ENCODE measurements at regions not wholly inside any gene's neighbourhood (a gene's known extent, or its start where the extent isn't known, plus 50 kb on each side); places are given as distances from the start of the nearest gene placed in this dataset.
"Not testable (repeated sequence)": the region's sequence is repeated elsewhere in the genome, so short reads cannot be mapped to it uniquely, and the experiment has no call there.

DNA sequence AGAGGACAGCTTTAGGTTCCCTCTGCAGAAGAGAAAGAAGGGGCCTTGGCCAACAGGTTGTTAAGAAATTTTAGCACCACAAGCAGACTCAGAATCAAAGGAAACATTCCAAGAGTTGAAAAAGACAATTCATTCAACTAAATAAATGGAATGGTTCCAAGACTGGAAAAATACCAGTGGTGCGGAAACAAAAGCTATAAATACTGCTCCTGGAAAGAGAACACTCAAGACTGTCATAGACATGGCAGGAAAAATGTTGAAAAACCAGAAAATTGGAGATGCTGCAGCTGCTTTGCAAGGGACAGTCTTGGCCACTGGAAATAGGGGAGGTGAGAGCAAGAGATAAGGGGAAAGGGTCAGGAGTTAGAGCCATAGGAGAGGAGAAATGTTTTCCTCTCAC is 312.7 kb upstream of the CYRIA start:
- Histone ChIP-seq H3K4me3 (no peak overlapping the region), H3K9me3 (no peaks in the 10 kb centered on the region), H3K36me3 (no peaks in the 10 kb centered on the region), H3K27ac (no peak overlapping the region), H3K4me1 (no peaks in the 10 kb centered on the region), H3K27me3 (no peaks in the 10 kb centered on the region)
- DNase-seq (ENCODE audit: extremely low spot score in 2 of 2) = no peak
- TF ChIP-seq, protein P1, sequence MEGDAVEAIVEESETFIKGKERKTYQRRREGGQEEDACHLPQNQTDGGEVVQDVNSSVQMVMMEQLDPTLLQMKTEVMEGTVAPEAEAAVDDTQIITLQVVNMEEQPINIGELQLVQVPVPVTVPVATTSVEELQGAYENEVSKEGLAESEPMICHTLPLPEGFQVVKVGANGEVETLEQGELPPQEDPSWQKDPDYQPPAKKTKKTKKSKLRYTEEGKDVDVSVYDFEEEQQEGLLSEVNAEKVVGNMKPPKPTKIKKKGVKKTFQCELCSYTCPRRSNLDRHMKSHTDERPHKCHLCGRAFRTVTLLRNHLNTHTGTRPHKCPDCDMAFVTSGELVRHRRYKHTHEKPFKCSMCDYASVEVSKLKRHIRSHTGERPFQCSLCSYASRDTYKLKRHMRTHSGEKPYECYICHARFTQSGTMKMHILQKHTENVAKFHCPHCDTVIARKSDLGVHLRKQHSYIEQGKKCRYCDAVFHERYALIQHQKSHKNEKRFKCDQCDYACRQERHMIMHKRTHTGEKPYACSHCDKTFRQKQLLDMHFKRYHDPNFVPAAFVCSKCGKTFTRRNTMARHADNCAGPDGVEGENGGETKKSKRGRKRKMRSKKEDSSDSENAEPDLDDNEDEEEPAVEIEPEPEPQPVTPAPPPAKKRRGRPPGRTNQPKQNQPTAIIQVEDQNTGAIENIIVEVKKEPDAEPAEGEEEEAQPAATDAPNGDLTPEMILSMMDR (IDR thresholded peaks at IDR 0.05) = no peak
- TF ChIP-seq POLR2AphosphoS5 (IDR thresholded peaks at IDR 0.05; ENCODE audit: insufficient read depth in 1 of 2, low read depth in 1 of 2) (no peak), POLR2A (IDR thresholded peaks at IDR 0.05) (no peak)
- intact Hi-C loops (cut with DNase I) = no loop called here

DNA sequence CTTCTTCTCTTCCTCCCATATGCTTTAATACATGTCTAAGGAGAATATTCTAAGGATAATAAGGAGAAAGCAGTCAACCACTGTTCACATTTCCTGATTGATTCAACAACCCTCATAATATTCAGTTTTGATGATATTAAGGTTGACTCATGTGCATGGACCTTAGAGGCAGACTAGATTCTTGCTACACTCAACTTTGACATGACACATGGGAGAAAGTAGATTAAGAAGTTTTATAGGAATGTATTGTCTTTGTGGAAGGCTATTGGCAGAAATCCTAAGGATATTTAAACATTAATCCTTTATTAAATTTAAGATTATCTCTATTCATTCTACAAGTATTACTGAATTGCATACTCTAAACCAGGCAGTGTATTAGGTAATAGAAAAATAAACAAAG is 309.1 kb upstream of the CYRIA start:
- intact Hi-C loops (cut with DNase I) = no loop called here
- no peaks in the 10 kb centered on the region for H3K4me1 ChIP-seq
- no peak for DNase-seq (ENCODE audit: extremely low spot score in 2 of 2)
- H3K4me3 ChIP-seq = no peak overlapping the region
- no peak for TF ChIP-seq POLR2AphosphoS5 (IDR thresholded peaks at IDR 0.05; ENCODE audit: insufficient read depth in 1 of 2, low read depth in 1 of 2)
- TF ChIP-seq, protein P1 (IDR thresholded peaks at IDR 0.05) = no peak
- TF ChIP-seq POLR2A (IDR thresholded peaks at IDR 0.05) = no peak
- H3K36me3 ChIP-seq = no peaks in the 10 kb centered on the region
- no peak overlapping the region for H3K27ac ChIP-seq
- no peaks in the 10 kb centered on the region for H3K27me3 ChIP-seq
- no peaks in the 10 kb centered on the region for H3K9me3 ChIP-seq

DNA sequence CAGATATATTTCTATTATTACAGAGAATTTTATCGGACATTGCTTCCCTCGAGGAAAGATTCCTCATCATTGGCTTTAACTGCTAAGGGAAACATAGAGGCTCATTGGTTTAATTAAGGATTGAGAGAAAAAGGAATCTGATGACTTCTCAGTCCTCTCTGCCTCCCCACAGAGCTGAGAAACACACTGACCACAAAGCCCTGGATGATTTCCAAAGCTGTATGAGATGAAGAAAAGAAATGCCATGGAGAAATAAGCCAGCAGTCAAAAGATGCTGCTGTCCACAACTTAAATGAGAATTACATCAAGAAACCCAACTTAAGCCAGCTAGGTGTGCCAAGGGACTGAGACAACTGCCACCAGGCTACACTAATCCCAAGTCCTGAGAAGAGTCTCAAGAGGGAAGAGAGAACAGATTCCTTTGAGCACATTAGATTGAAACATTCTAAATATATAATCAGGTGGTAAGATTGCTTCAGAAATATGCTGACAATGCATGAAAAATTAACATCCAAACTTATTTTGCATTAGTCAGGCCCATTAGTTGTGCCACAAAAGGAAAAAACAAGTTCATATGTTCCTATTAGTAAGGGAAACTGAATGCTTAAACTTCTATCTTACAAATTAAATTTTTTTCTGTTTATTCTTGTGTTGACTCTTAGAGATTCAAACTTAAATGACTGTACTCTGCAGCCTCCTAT is 308.1 kb upstream of the CYRIA start:
- Histone ChIP-seq H3K27me3 (no peaks in the 10 kb centered on the region), H3K9me3 (no peaks in the 10 kb centered on the region), H3K4me3 (no peak overlapping the region), H3K4me1 (no peaks in the 10 kb centered on the region), H3K27ac (no peak overlapping the region), H3K36me3 (no peaks in the 10 kb centered on the region)
- no peak for DNase-seq (ENCODE audit: extremely low spot score in 2 of 2)
- TF ChIP-seq POLR2A (IDR thresholded peaks at IDR 0.05) (no peak), POLR2AphosphoS5 (IDR thresholded peaks at IDR 0.05; ENCODE audit: insufficient read depth in 1 of 2, low read depth in 1 of 2) (no peak)
- TF ChIP-seq, protein P1 (IDR thresholded peaks at IDR 0.05) = no peak
- intact Hi-C loops (cut with DNase I) = no loop called here

DNA sequence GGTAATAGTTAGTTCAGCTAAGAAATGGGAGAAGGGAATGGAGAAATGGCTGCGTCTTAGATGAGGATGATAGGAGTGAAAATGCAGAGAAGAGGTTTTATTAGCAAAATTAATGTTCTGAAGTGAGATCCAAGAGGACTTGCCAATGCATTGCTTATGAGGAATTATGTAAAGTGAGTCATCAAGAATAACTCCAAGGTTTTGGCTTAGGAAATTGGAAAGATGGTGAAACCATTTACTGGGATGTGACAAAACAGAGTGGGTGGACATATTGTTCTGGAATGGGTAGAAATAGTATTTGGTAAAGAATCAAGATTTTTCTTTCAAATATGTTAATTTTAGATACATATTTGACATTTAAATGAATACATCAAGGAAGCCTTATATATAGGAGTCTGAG is 306.6 kb upstream of the CYRIA start:
- Histone ChIP-seq H3K27ac (no peak overlapping the region), H3K27me3 (no peaks in the 10 kb centered on the region), H3K36me3 (no peaks in the 10 kb centered on the region), H3K4me1 (no peaks in the 10 kb centered on the region), H3K9me3 (no peaks in the 10 kb centered on the region), H3K4me3 (no peak overlapping the region)
- intact Hi-C loops (cut with DNase I) = no loop called here
- no peak for DNase-seq (ENCODE audit: extremely low spot score in 2 of 2)
- TF ChIP-seq, protein P1 (IDR thresholded peaks at IDR 0.05) = no peak
- TF ChIP-seq POLR2AphosphoS5 (IDR thresholded peaks at IDR 0.05; ENCODE audit: insufficient read depth in 1 of 2, low read depth in 1 of 2) (no peak), POLR2A (IDR thresholded peaks at IDR 0.05) (no peak)

DNA sequence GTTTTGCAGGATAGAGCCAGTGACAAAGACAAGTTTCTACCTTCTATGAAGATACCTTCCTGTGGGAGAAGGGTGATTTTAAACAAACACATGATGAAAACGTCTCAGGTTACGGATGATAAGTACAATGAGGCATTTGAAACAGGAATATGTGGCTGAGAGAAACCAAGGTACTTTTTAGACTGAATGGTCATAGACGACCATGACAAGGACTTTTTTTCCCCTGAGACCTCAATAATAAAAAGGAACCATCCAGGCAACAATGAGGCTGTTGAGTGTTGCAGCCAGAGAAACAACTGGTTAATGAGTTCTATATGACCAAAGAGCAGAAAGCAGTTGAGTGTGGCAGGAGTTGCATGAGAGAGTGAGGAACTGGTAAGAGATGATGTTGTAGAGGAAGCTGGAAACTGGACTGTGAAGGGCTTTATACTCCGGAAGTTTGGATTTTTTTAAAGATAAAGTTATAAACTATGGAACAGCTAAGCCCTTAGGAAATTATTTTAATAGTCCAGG is 306.1 kb upstream of the CYRIA start:
- Histone ChIP-seq H3K4me1 (no peaks in the 10 kb centered on the region), H3K27ac (no peak overlapping the region), H3K27me3 (no peaks in the 10 kb centered on the region), H3K9me3 (no peaks in the 10 kb centered on the region), H3K4me3 (no peak overlapping the region), H3K36me3 (no peaks in the 10 kb centered on the region)
- DNase-seq (ENCODE audit: extremely low spot score in 2 of 2) = no peak
- TF ChIP-seq POLR2A (IDR thresholded peaks at IDR 0.05) = no peak
- TF ChIP-seq, protein P1 (IDR thresholded peaks at IDR 0.05) = no peak
- intact Hi-C loops (cut with DNase I) = no loop called here

DNA sequence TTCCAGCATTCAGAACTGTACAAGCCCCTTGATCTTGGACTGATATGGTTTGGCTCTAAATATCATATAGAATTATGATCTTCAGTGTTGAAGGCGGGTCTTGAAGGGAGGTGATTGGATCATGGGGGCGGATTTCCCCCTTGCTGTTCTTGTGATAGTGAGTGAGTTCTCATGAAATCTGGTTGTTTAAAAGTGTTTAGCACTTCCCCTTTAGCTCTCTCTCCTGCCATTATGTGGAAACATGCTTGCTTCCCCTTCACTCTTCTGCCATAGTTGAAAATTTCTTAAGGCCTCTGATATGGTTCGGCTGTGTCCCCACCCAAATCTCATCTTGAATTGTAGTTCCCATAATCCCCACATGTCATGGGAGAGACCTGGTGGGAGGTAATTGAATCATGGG is 305.3 kb upstream of the CYRIA start:
- H3K27me3 ChIP-seq; H3K4me1 ChIP-seq; H3K9me3 ChIP-seq; intact Hi-C loops (cut with DNase I); H3K27ac ChIP-seq; H3K4me3 ChIP-seq; DNase-seq (ENCODE audit: extremely low spot score in 2 of 2); H3K36me3 ChIP-seq: not testable (repeated sequence)
